ENCODE measurements at regions not wholly inside any gene's neighbourhood (a gene's known extent, or its start where the extent isn't known, plus 50 kb on each side); places are given as distances from the start of the nearest gene placed in this dataset.
A peak's percentile ranks its signal among the peaks of the same experiment; 100 is the strongest.

DNA sequence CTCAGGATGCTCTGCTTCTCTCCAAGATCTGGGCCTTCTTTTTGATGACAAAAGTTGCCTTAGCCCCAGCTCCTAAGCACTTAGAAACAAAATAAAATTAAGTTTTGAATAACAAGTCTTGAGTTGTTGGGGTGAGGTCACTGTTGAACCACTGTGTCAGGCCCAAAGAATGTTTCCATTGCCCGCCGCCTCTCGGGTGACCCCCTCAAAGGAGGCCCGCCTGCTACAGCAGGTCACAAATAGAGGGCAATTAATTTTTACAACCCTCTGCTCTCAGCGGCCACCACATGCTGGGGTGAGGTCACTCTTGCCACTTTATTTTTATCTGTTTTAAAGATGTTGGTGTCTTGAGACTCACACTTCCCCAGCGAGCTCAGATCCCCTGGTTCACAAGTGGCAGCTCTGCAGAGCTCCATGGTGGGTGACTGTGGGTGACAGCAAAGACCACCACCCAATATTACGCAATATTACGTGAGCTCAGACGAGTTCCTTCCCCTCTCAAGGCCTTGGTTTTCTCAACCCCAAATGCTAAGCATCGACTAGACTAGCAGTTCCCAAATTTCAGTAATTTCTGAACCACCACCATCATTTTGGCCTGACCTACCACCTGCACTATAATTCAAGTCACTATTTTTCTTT, 247.7 kb upstream of the PMEPA1 start:
- H3K27ac Mint-ChIP-seq: peak overlapping the region; percentile 58
- H3K4me1 Mint-ChIP-seq: peaks cover 65% of the 10 kb centered on the region
- TF ChIP-seq, protein P1, sequence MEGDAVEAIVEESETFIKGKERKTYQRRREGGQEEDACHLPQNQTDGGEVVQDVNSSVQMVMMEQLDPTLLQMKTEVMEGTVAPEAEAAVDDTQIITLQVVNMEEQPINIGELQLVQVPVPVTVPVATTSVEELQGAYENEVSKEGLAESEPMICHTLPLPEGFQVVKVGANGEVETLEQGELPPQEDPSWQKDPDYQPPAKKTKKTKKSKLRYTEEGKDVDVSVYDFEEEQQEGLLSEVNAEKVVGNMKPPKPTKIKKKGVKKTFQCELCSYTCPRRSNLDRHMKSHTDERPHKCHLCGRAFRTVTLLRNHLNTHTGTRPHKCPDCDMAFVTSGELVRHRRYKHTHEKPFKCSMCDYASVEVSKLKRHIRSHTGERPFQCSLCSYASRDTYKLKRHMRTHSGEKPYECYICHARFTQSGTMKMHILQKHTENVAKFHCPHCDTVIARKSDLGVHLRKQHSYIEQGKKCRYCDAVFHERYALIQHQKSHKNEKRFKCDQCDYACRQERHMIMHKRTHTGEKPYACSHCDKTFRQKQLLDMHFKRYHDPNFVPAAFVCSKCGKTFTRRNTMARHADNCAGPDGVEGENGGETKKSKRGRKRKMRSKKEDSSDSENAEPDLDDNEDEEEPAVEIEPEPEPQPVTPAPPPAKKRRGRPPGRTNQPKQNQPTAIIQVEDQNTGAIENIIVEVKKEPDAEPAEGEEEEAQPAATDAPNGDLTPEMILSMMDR (IDR thresholded peaks at IDR 0.05): no peak
- H3K4me3 Mint-ChIP-seq: peak overlapping the region; percentile 55
- peak; percentile 22 for DNase-seq
- no peaks in the 10 kb centered on the region for H3K36me3 Mint-ChIP-seq (ENCODE audit: low read depth)
- H3K9me3 Mint-ChIP-seq: peaks cover 17% of the 10 kb centered on the region
- H3K27me3 Mint-ChIP-seq (ENCODE audit: low read depth, poor library complexity): peaks cover 28% of the 10 kb centered on the region

DNA sequence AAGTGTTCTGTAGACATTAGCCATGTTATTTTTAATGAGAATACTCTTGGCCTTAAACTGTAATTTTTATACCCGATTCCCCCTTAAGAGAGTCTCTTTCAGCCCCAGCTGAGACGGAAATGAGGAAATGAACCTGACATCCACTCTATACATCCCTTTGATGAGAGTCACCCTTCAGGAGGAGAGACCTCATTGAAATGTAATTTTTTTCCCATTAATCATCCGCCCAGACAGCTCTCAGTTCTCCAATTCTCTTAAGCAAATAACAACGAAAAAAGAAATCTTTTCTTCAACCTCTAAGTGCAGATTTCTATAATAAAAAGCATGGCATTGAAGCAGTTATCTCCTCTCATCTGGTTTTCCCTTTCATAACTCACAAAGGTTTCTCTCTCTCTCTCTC, 243.8 kb upstream of the PMEPA1 start:
- no peak overlapping the region for H3K4me3 Mint-ChIP-seq
- DNase-seq: no peak
- H3K4me1 Mint-ChIP-seq: peaks cover 54% of the 10 kb centered on the region
- TF ChIP-seq, protein P1 (IDR thresholded peaks at IDR 0.05): no peak
- H3K27ac Mint-ChIP-seq: no peak overlapping the region
- peaks cover 19% of the 10 kb centered on the region for H3K27me3 Mint-ChIP-seq (ENCODE audit: low read depth, poor library complexity)
- no peaks in the 10 kb centered on the region for H3K36me3 Mint-ChIP-seq (ENCODE audit: low read depth)
- peaks cover 23% of the 10 kb centered on the region for H3K9me3 Mint-ChIP-seq

DNA sequence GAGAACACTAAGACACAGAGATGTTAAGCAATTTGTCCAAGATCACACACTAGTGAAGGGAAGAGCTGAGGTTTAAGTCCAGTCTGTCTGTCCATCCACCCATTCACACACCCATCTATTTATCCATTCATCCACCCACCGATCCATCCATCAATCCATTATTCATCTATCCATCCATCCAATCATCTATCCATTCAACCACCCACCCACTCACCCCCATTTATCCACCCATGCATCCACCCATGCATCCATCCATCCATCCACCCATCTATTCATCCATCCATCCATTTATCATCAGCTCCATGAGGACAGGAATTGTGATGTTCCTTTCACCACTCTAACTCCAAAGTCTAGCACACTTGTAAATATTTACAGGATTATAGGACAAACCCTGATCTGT, 242.3 kb upstream of the PMEPA1 start:
- Mint-ChIP-seq H3K4me3 (no peak overlapping the region), H3K4me1 (peaks cover 47% of the 10 kb centered on the region), H3K9me3 (peaks cover 29% of the 10 kb centered on the region), H3K27me3 (ENCODE audit: low read depth, poor library complexity) (peaks cover 14% of the 10 kb centered on the region), H3K36me3 (ENCODE audit: low read depth) (no peaks in the 10 kb centered on the region), H3K27ac (no peak overlapping the region)
- TF ChIP-seq, protein P1 (IDR thresholded peaks at IDR 0.05): no peak
- no peak for DNase-seq

DNA sequence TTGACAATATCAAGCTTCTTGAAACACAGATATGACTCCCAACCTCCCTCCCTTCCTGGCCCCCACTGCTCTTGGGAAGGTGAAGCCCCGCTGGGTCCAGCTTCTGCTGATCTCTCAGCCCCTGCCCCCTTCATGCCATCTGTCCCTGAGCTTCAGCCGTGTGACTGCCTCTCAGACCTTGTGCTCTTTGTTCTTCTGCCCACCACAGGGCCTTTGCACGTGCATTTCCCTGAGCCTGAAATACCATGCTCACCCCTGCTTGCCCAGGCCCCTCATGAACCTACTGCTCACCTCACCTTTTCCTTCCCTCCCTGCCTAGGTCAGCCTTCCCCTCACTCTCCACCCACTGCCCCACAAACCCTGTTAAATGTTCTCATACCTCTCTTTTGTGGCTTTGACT, 241.7 kb upstream of the PMEPA1 start:
- H3K27ac Mint-ChIP-seq: no peak overlapping the region
- peaks cover 41% of the 10 kb centered on the region for H3K4me1 Mint-ChIP-seq
- H3K36me3 Mint-ChIP-seq (ENCODE audit: low read depth): no peaks in the 10 kb centered on the region
- no peak overlapping the region for H3K4me3 Mint-ChIP-seq
- peaks cover 12% of the 10 kb centered on the region for H3K27me3 Mint-ChIP-seq (ENCODE audit: low read depth, poor library complexity)
- DNase-seq: no peak
- peaks cover 29% of the 10 kb centered on the region for H3K9me3 Mint-ChIP-seq
- TF ChIP-seq, protein P1 (IDR thresholded peaks at IDR 0.05): no peak

DNA sequence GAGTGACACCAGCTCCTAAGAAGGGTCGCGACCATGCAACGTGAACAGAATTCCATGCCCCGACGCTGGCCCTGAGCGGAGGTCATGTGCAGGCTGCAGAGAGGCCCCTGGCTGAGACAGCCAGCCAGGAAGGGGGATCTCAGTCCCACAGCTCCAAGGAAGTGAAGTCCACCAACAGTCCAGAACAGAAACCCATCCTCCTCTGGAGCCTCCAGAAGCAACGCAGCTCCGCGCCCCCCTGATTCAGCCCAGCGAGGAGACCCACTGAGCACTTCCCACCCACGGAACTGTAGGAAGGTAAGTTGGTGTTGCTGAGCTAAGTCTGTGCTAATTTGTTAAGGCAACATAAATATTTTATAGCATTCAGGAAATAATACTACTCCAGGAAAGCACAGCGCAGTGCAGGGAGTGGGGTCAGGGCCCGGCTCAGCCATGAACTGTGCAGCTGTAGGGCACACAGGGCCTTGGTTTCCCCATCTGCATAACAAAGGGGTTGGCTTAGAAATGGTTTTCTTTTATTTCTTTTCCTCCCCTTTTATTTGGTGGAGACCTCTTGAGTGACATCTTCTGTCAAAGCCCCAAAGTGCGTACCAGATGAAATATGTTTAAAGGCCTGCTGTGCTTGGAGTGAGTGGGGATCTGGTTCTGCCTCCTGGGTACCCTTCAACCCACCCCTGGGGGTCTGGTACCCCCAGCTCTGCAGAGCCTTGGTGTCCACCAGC, 241.1 kb upstream of the PMEPA1 start:
- no peak for DNase-seq
- peaks cover 37% of the 10 kb centered on the region for H3K4me1 Mint-ChIP-seq
- peaks cover 28% of the 10 kb centered on the region for H3K9me3 Mint-ChIP-seq
- TF ChIP-seq, protein P1 (IDR thresholded peaks at IDR 0.05): no peak
- no peak overlapping the region for H3K4me3 Mint-ChIP-seq
- no peak overlapping the region for H3K27ac Mint-ChIP-seq
- H3K27me3 Mint-ChIP-seq (ENCODE audit: low read depth, poor library complexity): peaks cover 13% of the 10 kb centered on the region
- H3K36me3 Mint-ChIP-seq (ENCODE audit: low read depth): no peaks in the 10 kb centered on the region
